NCI-H2196 (cell line): ENCODE measurements at regions not wholly inside any gene's neighbourhood (a gene's known extent, or its start where the extent isn't known, plus 50 kb on each side); places are given as distances from the start of the nearest gene placed in this dataset.
"Not testable (repeated sequence)": the region's sequence is repeated elsewhere in the genome, so short reads cannot be mapped to it uniquely, and the experiment has no call there.

ENCODE experiments used
- DNase-seq: peaks from one replicate; lab custom pipeline; 2025; ENCODE audit not compliant: unreplicated experiment; lab: John Stamatoyannopoulos, UW

DNA sequence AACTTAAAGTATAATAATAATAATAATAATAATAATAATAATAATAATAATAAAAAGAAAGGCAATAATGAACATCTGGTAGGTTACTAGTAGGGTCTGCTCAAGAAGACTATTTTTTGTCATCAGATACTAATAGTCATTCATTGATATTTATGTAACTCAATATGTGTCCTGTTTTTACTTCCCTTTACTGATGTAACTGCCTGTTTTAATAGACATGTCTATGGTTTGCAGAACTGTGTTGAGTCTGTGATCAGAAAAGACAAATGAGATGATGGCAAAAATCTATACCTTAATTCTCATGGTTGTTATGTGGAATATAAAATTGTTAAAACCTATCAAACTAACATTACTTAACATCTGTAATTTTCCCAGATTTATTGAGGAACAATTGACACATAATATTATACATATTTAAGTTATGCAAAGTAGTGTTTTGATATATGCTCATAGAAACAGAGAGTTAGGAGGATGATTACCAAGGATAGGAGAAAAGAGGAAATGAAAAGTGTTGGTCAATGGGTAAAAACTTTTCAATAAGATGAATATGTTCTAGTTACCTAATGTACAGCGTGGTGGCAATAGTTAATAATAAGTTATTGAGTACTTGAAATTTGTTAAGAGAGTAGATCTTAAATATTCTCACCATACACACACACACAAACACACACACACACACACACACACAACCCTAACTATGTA lies 699.4 kb downstream of the ZPLD1 start:
- DNase-seq: no peak

- DNase-seq: no peak
These were observed 701.8 kb downstream of the ZPLD1 start for GRCh38 chr3:103136621-103137020.

DNA sequence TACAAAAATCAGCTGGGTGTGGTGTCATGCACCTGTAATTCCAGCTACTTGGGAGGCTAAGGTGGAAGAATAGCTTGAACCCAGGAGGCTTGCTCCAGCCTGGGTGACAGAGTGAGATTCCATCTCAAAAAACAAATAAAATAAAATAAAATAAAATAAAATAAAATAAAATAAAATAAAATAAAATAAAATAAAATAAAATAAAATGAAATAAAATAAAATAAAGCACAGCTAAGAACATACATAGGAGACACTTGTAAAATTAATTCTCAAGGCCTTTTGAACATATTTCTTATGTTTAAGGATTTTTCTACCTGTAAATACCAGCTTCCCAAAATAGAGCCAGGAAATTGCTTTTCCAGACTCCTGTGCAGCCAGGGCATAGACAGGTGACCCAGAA lies 703.0 kb downstream of the ZPLD1 start:
- DNase-seq: no peak

- DNase-seq: no peak
These were observed 723.4 kb downstream of the ZPLD1 start for GRCh38 chr3:103158183-103158582.

DNA sequence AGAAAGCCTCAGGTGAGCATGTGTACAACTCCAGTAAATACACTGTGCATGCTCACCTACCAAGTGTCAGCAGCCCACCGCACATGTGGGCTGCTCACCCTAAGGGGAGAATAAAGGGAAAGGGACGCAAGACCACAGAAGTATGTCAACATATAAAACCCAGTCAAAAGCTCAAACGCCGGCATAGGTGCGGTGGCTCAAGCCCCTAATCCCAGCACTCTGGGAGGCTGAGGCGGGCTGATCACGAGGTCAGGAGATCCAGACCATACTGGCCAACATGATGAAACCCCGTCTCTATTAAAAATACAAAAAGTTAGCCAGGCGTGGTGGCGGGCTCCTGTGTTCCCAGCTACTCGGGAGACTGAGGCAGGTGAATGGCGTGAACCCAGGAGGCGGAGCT lies 732.1 kb downstream of the ZPLD1 start:
- DNase-seq: no peak

DNA sequence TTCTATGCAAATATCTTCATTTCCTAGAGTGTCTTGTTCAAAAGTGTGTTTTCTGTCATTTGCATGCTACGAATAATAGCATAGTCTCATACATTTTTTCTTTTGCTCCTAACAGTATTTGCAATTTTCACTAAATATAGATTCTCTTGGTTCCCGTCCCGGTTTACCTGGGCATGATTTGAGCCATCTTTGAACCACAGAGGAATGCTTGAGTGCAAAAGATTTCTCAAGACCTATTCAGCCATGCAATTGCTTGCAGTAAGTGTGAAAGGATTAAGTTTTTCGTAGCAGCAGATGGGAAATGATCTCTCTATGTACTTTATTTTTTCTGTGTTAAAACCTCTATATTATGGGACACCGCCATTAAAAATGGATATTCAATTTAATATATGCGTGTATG lies 733.0 kb downstream of the ZPLD1 start:
- no peak for DNase-seq

- DNase-seq: no peak
These were observed 734.5 kb downstream of the ZPLD1 start for GRCh38 chr3:103169289-103169688.

GRCh38 chr3:103170651-103171050 lies 735.8 kb downstream of the ZPLD1 start:
- no peak for DNase-seq

GRCh38 chr3:103173940-103174339 lies 739.1 kb downstream of the ZPLD1 start:
- DNase-seq: no peak

DNA sequence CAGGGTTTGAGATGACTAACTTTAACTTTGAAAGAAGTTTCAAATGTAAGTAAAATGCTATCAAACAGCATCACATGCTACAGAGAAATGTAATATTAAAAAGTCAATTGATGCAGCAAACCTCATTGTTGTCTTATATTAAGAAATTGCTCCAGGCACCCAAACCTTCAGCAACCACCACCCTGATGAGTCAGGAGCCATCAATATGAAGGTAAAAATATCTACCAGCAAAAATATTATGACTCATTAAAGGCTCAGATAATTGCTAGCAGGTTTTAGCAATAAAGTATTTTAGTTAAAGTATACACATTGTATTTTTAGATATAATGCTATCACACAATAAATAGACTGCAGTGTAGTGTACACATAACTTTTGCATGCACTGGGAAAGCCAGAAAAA lies 746.3 kb downstream of the ZPLD1 start:
- DNase-seq: no peak

DNA sequence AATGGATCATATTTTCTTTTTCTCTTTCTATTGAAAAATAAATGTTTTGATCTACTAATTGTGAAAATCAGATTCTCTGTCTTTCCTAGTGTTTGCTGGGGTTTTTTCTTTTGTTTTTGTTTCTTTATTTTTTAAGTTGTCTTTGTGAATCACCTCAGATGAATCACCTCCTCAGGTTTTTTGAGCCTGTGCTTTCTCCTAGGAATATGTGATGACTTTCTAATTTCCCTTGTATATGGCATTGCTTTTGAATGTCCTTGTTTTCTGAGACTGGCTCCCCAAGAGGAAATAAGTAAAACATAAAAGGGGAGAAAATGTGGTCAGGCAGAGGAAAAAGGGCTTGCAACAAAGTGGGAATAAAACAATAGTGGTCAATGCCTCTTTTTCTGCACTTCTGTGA lies 750.0 kb downstream of the ZPLD1 start:
- no peak for DNase-seq

GRCh38 chr3:103189941-103190340 lies 755.1 kb downstream of the ZPLD1 start:
- DNase-seq: no peak

DNA sequence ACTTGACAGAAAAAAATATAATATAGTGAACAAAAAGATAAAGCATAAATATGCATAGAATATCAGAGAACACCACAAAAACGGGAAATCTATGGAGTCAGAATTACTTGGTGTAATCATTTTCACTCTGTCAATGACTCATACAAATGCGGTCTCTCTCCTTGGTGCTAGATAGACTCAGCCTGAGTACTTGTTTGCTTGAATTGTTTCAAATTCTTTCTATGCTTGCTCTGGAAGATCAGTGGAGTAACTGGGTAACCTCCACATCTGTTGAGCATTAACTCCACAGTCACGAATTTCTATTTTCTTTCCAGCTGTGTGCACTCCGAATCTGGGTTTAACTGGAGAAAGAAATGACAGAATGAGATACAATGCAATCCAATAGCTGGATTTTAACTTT lies 760.4 kb downstream of the ZPLD1 start:
- no peak for DNase-seq

DNA sequence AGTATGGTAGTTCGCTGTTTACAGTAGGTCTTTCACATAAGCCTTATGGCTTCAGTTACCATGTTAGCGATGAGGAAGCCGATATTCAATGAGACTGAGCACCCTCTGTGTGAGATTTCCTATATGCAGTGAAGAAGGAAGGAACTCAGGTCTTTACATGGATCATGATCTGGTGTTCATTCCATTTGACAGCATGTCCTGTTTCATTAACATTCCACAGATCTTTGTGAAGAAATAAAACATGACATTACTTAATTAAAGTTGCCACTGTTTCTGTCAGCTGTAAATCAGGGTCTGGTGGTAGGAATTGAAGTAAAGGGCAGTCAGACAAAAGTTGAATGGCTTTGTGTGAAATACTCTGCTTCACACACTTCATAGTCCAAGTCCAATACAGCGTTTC lies 768.6 kb downstream of the ZPLD1 start:
- no peak for DNase-seq

GRCh38 chr3:103210583-103210982 lies 775.8 kb downstream of the ZPLD1 start:
- no peak for DNase-seq

DNA sequence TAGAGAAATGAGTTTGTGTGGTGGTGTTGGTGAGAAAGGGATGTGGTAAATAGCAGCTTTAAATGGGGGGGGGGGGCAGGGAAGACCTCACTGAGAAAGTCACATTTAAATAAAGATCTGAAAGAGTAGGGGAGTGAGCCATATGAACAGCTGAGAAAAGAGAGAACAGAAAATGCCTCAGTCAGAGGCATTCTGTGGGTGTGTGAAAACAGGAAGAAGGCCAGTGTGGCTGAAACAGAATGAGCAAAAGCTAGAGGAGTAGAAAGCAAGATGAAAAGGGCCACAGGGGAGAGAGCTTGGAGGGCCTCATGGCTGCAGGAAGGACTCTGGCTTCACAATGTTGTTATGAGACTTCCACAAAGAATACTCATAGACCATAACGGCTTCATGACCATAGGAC lies 783.3 kb downstream of the ZPLD1 start:
- no peak for DNase-seq

GRCh38 chr3:103218793-103219192 lies 784.0 kb downstream of the ZPLD1 start:
- DNase-seq: no peak

- DNase-seq: no peak
These were observed 792.8 kb downstream of the ZPLD1 start for GRCh38 chr3:103227651-103228050.

GRCh38 chr3:103247459-103247858 lies 812.6 kb downstream of the ZPLD1 start:
- DNase-seq: no peak

DNA sequence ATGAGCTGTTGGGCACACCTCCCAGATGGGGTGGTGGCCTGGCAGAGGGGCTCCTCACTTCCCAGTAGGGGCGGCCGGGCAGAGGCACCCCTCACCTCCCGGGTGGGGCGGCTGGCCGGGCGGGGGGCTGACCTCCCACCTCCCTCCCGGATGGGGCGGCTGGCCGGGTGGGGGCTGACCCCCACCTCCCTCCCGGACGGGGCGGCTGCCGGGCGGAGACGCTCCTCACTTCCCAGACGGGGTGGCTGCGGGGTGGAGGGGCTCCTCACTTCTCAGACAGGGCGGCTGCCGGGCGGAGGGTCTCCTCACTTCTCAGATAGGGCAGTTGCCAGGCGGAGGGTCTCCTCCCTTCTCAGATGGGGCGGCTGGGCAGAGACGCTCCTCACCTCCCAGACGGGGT lies 820.0 kb downstream of the ZPLD1 start:
- not testable (repeated sequence) for DNase-seq

DNA sequence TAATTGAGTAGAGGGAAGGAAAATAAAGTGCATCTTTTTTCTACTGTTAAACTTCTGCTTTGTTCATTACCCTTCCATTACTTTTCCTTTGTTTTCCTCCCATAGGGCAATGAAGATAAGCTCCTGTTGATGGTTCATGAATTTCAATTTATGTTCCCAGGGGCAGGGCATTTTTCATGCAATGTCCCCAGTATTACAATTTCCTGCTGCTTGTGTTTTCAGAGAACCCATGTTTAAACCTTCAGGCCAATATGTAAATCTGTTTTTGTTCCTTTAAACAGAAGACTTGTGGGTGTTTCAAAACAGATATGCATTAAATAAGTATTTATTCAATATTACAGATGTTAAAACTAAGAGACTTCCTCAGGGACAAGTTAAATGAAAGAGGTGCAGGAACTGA lies 834.5 kb downstream of the ZPLD1 start:
- no peak for DNase-seq

- DNase-seq: no peak
These were observed 836.8 kb downstream of the ZPLD1 start for GRCh38 chr3:103271575-103271974.

DNA sequence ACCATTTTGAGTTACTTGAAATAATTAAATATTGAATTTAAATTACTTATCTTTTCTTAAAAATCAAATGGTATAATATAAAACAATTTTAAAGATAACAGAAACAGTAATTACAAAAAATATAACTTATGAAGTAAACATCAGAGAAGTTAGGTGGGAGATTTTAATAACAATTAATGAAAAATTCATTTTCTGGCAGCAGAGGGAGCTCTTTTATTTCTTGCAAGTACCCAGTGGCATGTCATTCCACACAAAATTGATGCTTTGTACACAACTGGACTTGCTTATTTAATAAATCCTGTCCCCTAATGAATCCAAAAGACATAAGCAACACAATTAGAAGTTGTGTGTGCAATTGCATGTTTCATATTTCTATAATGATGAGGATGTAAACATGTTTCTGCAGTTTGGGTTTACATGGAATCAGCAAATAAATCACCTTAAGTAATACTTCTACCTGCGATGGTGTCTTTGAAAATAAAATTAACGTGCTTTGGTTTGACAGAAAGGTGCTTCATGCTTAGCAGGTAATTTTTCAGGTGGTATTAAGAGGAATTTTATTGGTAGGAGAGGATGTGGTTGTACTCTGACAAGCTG lies 861.3 kb downstream of the ZPLD1 start:
- peak; percentile 19 for DNase-seq
